Astrocyte of the spinal cord (primary cell): ENCODE measurements at regions not wholly inside any gene's neighbourhood (a gene's known extent, or its start where the extent isn't known, plus 50 kb on each side); places are given as distances from the start of the nearest gene placed in this dataset.

Experiments
- DNase-seq: peaks from one replicate; pipeline ENCODE4 v3.0.0; 2011; ENCODE audit warnings: low read depth, low spot score
- H3K4me3 ChIP-seq: 2 replicates; pipeline ENCODE4 v1.5.1; 2011; ENCODE audit warnings: low read depth, mild to moderate bottlenecking, low read length, moderate library complexity
- in situ Hi-C: cut with HindIII; loops from 2 replicates; pipeline ENCODE4 v1.10.0; 2017; ENCODE audit warnings: low sequenced_read_pairs
- TF ChIP-seq, protein P1 (sequence below): IDR thresholded peaks from 2 replicates; pipeline ENCODE4 v1.5.1; 2012; ENCODE audit warnings: low read depth, mild to moderate bottlenecking, low read length, inconsistent platforms

DNA sequence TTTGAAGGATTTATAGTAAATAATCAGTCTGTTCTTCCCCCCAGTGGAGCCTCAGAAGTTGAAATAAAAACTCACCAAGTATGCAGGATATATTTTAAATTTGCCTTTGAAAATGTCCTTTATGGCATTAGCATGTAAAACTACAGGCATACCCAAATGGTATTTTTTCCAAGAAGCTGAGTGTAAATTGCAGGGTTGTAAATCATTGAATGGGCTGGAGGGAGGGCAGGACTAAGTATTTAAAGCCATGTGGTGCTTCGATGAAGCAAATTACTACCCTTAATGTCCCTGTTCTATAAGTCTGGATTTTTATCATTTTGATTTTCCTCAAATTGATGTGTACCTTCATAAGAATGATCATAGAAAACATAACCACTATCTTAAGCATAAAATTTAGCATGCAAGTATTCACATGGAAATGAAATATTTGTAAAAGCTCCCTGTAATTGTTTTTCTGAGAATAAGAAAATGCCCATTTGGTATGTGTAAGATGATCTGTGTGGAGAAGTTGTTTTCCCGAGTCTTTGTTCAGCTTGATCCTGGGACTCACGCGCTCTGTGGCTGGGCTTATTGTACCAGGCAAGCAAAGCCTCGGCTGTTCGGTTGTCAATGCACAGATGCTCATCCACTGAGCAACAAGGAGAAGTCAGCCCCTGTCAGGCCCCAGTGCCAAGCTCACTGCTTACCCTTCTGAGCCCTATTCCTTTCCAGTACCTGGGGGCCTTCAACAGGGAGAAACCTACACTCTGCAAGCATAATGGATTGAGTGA, 66.7 kb downstream of the CD164 start:
- TF ChIP-seq, protein P1, sequence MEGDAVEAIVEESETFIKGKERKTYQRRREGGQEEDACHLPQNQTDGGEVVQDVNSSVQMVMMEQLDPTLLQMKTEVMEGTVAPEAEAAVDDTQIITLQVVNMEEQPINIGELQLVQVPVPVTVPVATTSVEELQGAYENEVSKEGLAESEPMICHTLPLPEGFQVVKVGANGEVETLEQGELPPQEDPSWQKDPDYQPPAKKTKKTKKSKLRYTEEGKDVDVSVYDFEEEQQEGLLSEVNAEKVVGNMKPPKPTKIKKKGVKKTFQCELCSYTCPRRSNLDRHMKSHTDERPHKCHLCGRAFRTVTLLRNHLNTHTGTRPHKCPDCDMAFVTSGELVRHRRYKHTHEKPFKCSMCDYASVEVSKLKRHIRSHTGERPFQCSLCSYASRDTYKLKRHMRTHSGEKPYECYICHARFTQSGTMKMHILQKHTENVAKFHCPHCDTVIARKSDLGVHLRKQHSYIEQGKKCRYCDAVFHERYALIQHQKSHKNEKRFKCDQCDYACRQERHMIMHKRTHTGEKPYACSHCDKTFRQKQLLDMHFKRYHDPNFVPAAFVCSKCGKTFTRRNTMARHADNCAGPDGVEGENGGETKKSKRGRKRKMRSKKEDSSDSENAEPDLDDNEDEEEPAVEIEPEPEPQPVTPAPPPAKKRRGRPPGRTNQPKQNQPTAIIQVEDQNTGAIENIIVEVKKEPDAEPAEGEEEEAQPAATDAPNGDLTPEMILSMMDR, result no peak
- in situ Hi-C loops, result no loop called here
- no peak for DNase-seq
- H3K4me3 ChIP-seq, result no peak overlapping the region

GRCh38 chr6:109314313-109314712, 68.0 kb downstream of the CD164 start:
- in situ Hi-C loops, result no loop called here
- no peak for DNase-seq
- TF ChIP-seq, protein P1, result no peak
- no peak overlapping the region for H3K4me3 ChIP-seq

GRCh38 chr6:109313139-109313538, 69.1 kb downstream of the CD164 start:
- H3K4me3 ChIP-seq, result no peak overlapping the region
- DNase-seq, result no peak
- TF ChIP-seq, protein P1, result no peak
- in situ Hi-C loops, result no loop called here

DNA sequence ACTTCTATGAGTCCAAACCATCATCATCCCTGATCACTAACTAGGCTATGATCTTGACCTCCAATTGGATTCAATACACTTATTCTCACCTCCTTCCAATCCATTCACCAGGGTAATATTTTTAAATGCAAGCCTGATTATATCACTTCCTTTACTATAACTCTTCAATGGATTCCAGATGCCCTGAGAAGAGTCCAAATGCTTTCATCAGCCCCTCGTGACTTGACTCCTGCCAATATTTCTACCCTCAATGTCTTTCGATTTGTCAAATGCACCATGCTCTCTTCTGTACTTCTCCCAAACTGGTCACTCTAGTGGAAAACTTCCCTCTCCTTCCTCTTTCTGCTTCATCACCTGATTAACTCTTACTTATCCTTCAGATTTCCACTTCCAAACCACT, 70.8 kb downstream of the CD164 start:
- DNase-seq, result no peak
- TF ChIP-seq, protein P1, result no peak
- in situ Hi-C loops, result no loop called here
- H3K4me3 ChIP-seq, result no peak overlapping the region

- no peak for DNase-seq
- in situ Hi-C loops, result no loop called here
- TF ChIP-seq, protein P1, result no peak
These were observed 72.3 kb downstream of the CD164 start for GRCh38 chr6:109309917-109310316.

GRCh38 chr6:109308018-109308492, 74.2 kb downstream of the CD164 start:
- TF ChIP-seq, protein P1, result no peak
- peak; percentile 13 for DNase-seq
- in situ Hi-C loops, result no loop called here
- H3K4me3 ChIP-seq, result no peak overlapping the region

More at GRCh38 chr6:109309917-109310316, 72.3 kb downstream of the CD164 start:
- no peak overlapping the region for H3K4me3 ChIP-seq
